IPS-15b (cell line): ENCODE measurements at regions not wholly inside any gene's neighbourhood (a gene's known extent, or its start where the extent isn't known, plus 50 kb on each side); places are given as distances from the start of the nearest gene placed in this dataset.
"Not testable (repeated sequence)": the region's sequence is repeated elsewhere in the genome, so short reads cannot be mapped to it uniquely, and the experiment has no call there.

Experiments used
- H3K27me3 ChIP-seq: one replicate; pipeline ENCODE4 v1.6.1; 2013; ENCODE audit warnings: low read length; ENCODE audit not compliant: control insufficient read depth, insufficient read depth
- H3K36me3 ChIP-seq: one replicate; pipeline ENCODE4 v1.6.1; 2013; ENCODE audit warnings: low read length; ENCODE audit not compliant: control insufficient read depth, insufficient read depth
- H3K4me1 ChIP-seq: one replicate; pipeline ENCODE4 v1.6.1; 2013; ENCODE audit warnings: mild to moderate bottlenecking, low read length; ENCODE audit not compliant: control insufficient read depth, insufficient read depth
- H3K4me3 ChIP-seq: one replicate; pipeline ENCODE4 v1.5.1; 2013; ENCODE audit warnings: low read depth, low read length
- H3K9ac ChIP-seq: one replicate; pipeline ENCODE4 v1.6.1; 2013; ENCODE audit warnings: low read depth, mild to moderate bottlenecking, low read length
- H3K9me3 ChIP-seq: one replicate; pipeline ENCODE4 v1.6.1; 2013; ENCODE audit warnings: mild to moderate bottlenecking, low read length; ENCODE audit not compliant: control insufficient read depth, insufficient read depth

GRCh38 chr10:131830446-131831130 is 70.2 kb upstream of the PPP2R2D start:
- Histone ChIP-seq H3K4me3 (no peak overlapping the region), H3K9me3 (no peaks in the 10 kb centered on the region), H3K9ac (no peak overlapping the region), H3K27me3 (no peaks in the 10 kb centered on the region), H3K36me3 (peaks cover 2% of the 10 kb centered on the region), H3K4me1 (no peaks in the 10 kb centered on the region)

GRCh38 chr10:131831561-131831960 is 69.2 kb upstream of the PPP2R2D start:
- Histone ChIP-seq H3K36me3 (peaks cover 2% of the 10 kb centered on the region), H3K4me3 (no peak overlapping the region), H3K9ac (no peak overlapping the region), H3K9me3 (no peaks in the 10 kb centered on the region), H3K27me3 (no peaks in the 10 kb centered on the region), H3K4me1 (no peaks in the 10 kb centered on the region)

DNA sequence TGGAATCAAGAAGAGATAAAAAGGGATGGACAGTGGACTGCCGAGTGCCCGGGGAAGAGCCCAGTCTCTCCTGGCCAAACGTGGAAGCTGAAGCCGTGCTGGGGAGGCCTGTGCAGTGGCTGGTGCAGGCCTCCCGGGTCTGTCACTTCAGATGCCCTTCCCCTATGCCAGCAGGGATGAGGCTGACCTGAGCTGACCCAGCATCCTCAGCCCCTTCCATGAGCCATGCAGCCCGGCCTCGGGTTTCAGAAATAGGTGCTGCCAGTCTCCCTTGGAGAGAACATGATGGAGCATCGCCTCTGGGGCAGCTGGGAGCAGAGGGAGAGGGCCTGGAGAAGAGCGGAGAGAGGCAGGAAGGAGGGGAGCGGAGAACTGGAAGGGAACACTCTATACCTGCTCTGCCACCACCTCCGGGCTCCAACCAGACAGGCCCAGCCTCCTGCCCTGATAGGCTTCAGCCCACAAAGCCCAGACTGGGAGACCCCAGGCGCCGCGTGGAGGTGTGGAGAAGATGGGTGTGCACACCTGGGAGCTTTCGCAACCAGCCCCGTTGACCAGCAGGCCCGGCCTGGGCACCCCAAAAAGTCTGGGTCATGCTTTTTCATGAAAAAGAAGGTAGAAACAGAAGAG is 68.6 kb upstream of the PPP2R2D start:
- Histone ChIP-seq H3K4me1 (no peaks in the 10 kb centered on the region), H3K9me3 (no peaks in the 10 kb centered on the region), H3K27me3 (no peaks in the 10 kb centered on the region), H3K4me3 (no peak overlapping the region), H3K36me3 (peaks cover 2% of the 10 kb centered on the region), H3K9ac (no peak overlapping the region)

DNA sequence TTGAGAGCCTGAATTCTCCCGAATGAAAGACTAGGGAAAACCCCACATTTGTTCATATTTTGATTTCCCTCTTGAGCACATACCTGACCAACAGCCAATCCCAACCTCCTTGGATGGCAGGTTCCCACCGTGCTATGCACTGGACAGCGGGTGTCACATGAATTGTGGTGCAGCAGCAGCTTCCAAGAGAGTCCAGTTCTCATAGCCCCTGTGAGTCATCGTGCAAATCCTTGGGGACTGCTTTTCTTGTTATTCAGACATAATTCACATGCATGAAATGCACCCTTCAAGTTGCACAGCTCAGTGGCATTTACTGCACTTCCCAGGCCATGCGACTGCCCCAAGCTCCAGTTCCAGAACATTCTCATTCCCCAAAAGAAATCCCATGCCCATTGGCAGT is 67.8 kb upstream of the PPP2R2D start:
- Histone ChIP-seq H3K4me1 (no peaks in the 10 kb centered on the region), H3K4me3 (no peak overlapping the region), H3K36me3 (peaks cover 2% of the 10 kb centered on the region), H3K27me3 (no peaks in the 10 kb centered on the region), H3K9me3 (no peaks in the 10 kb centered on the region), H3K9ac (no peak overlapping the region)

GRCh38 chr10:131833446-131834080 is 67.2 kb upstream of the PPP2R2D start:
- Histone ChIP-seq H3K9ac (no peak overlapping the region), H3K4me1 (no peaks in the 10 kb centered on the region), H3K27me3 (no peaks in the 10 kb centered on the region), H3K9me3 (no peaks in the 10 kb centered on the region), H3K36me3 (peaks cover 2% of the 10 kb centered on the region), H3K4me3 (no peak overlapping the region)

DNA sequence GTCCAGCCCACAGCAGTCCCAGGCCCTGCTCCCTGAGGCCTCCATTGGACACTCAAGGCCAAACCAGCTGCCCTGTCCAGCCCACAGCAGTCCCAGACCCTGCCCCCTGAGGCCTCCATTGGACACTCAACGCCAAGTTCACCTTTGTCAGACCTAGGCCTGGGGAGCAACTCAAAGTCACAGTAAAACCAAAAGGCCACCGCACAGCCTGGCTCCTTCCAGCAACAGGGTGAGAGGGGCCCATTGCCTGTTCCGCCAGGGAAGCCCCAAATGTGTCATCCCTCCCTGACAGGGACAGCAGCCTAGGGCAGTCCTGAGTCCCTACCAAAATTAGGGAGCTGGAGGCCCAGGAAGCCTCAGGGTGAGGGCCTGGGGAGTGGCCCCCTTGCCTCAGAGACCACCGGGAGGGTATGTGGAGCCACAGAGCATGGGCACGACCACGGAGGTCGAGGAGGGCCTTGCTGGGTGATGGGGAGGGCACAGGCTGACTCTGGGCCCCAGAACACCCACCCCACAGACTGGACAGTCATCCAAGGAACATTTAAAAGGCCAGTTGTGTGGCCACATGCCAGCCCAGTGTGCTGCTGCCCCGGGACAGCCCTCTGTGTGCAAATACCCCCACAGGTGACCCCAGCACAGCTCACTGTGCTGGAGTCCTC is 66.5 kb upstream of the PPP2R2D start:
- no peak overlapping the region for H3K9ac ChIP-seq
- H3K27me3 ChIP-seq, result no peaks in the 10 kb centered on the region
- H3K4me3 ChIP-seq, result no peak overlapping the region
- H3K36me3 ChIP-seq, result no peaks in the 10 kb centered on the region
- H3K4me1 ChIP-seq, result no peaks in the 10 kb centered on the region
- no peaks in the 10 kb centered on the region for H3K9me3 ChIP-seq

DNA sequence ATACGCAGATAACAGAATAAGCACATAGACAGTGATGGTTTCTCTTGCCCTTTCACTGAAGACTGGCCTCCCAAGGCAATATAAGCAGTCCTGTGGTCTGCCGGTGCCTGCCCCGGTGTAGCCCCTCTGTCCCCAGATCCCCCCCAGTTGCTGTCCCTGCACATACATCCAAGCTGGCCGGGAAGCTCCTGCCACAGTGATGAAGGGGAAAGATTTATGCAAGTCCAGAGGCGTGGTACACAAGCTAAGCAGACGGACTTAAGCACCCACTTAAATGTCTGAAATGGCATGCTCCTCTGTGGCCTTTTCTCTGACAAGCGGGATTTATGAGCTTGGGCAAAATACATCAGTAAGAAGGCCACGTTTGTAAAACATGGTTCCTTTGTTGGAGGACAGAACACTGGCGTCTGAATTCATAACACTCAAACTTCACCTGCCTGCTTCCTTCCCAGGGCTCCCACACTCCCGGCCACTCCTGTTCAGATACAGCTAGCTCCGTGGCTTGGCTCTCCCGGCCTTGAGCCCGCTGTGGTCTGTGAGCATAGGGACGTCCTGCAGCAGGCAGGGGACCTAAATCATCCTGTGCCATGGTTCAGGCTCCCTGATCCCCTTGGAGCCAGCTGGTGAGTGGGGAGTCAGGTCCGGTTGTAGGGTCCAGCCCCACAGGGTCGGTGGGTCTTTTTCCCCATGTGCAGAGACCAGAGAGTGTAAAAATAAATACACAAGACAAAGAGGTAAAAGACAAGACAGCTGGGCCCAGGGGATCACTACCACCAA is 61.7 kb upstream of the PPP2R2D start:
- no peak overlapping the region for H3K9ac ChIP-seq
- H3K27me3 ChIP-seq, result no peaks in the 10 kb centered on the region
- H3K9me3 ChIP-seq, result no peaks in the 10 kb centered on the region
- no peak overlapping the region for H3K4me3 ChIP-seq
- H3K4me1 ChIP-seq, result no peaks in the 10 kb centered on the region
- H3K36me3 ChIP-seq, result no peaks in the 10 kb centered on the region

DNA sequence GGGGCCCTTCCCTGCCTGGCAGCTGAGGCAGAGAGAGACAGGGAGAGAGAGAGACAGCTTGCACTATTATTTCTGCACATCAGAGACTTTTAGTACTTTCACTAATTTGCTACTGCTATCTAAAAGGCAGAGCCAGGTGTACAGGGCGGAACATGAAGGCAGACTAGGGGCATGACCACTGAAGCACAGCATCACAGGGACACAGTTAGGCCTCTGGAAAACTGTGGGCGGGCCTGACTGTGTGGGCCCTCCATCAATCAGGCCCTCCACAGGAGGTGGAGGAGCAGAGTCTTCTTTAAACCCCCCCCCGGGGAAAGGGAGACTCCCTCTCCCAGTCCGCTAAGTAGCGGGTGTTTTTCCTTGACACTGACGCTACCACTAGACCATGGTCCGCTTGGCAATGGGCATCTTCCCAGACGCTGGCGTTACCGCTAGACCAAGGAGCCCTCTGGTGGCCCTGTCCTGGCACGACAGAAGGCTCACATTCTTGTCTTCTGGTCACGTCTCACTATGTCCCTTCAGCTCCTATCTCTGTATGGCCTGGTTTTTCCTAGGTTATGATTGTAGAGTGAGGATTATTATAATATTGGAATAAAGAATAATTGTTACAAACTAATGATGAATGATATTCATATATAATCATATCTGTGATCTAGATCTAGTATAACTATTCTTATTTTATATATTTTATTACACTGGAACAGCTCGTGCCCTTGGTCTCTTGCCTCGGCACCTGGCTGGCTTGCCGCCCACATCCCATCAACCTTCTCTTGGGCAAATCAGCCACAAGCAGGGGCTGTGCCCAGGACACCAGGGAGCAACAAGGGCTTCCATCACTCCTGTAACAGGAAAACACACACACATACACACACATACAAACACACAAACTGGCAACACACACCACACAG is 60.7 kb upstream of the PPP2R2D start:
- H3K4me1 ChIP-seq, H3K27me3 ChIP-seq, H3K9me3 ChIP-seq, H3K9ac ChIP-seq, H3K4me3 ChIP-seq, H3K36me3 ChIP-seq: not testable (repeated sequence)

DNA sequence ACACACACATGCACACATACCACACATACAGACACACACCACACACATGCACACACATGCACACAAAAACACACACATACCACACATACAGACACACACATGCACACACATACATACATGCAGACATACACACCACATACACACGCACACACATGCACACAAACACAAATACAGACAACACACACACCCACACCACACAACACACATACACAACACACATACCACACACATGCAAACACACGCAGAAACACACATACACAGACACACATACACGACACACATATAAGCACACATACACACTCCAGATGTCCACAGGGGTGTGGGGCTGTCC is 60.1 kb upstream of the PPP2R2D start:
- Histone ChIP-seq H3K9ac (no peak overlapping the region), H3K9me3 (no peaks in the 10 kb centered on the region), H3K36me3 (no peaks in the 10 kb centered on the region), H3K27me3 (no peaks in the 10 kb centered on the region), H3K4me3 (no peak overlapping the region), H3K4me1 (no peaks in the 10 kb centered on the region)

DNA sequence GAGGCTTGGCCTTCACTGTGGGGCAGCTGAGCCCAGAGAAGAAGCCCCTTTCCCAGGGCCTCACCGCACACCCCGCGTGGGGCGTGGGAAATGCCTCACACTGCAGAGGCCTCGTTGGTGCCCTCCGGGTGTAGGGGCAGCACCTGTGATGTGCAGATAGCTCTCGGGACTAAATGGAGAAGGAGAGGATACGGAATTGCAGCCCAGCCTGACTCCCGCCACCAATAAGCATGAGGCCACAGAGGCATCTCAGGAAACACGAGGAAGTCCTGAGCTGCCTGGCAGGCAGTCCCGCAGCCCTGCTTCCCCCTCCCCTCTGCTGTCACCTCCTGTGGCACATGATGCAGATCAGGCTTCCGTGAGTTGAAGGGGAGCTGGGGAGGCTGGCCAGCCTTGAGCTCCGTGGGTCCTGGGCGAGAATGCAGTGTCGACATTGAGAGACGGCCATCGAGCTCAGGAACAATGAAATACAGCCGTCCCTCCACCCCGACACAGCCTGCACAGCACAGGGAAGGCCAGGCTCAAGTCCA is 59.6 kb upstream of the PPP2R2D start:
- H3K27me3 ChIP-seq, result no peaks in the 10 kb centered on the region
- H3K9me3 ChIP-seq, result no peaks in the 10 kb centered on the region
- no peak overlapping the region for H3K4me3 ChIP-seq
- H3K36me3 ChIP-seq, result no peaks in the 10 kb centered on the region
- no peak overlapping the region for H3K9ac ChIP-seq
- no peaks in the 10 kb centered on the region for H3K4me1 ChIP-seq
